ENCODE measurements at regions not wholly inside any gene's neighbourhood (a gene's known extent, or its start where the extent isn't known, plus 50 kb on each side); places are given as distances from the start of the nearest gene placed in this dataset.

GRCh38 chr13:110991991-110992508, 77.2 kb upstream of the ANKRD10 start:
- TF ChIP-seq GATA2 (IDR thresholded peaks at IDR 0.05; ENCODE audit: insufficient read depth, insufficient read length, low read depth, low read length), result no peak
- ChIA-PET POLR2A (no interaction called here), CTCF (no interaction called here)
- Histone ChIP-seq H2AFZ (ENCODE audit: low read depth, low read length) (no peak overlapping the region), H3K4me2 (ENCODE audit: insufficient read depth, low read length) (no peak overlapping the region), H3K27me3 (ENCODE audit: control insufficient read depth in 2 of 2, insufficient read depth in 2 of 2, low read length in 2 of 2) (peaks cover 2 to 9% of the 10 kb centered on the region in 2 experiments), H3K79me2 (ENCODE audit: control insufficient read depth, insufficient read depth, low read length) (no peaks in the 10 kb centered on the region), H3K9ac (replicated peaks; ENCODE audit: extremely low read depth, insufficient read depth, low read length) (no peak overlapping the region), H3K36me3 (ENCODE audit: control insufficient read depth in 2 of 2, extremely low read depth in 1 of 2, insufficient read depth in 2 of 2, low read length in 2 of 2) (no peaks in the 10 kb centered on the region), H3K27ac (ENCODE audit: insufficient read depth, low read depth, low read length) (no peak overlapping the region), H4K20me1 (replicated peaks; ENCODE audit: control insufficient read depth, extremely low read depth, insufficient read depth, low read length) (no peaks in the 10 kb centered on the region), H3K9me1 (replicated peaks; ENCODE audit: control insufficient read depth, extremely low read depth, insufficient read depth, low read length) (no peaks in the 10 kb centered on the region), H3K4me1 (ENCODE audit: control insufficient read depth, extremely low read depth, insufficient read depth, low read length) (no peaks in the 10 kb centered on the region), H3K9me3 (replicated peaks; ENCODE audit: control insufficient read depth, insufficient read depth, low read length) (no peaks in the 10 kb centered on the region), H3K4me3 (replicated peaks in 1 of 3; ENCODE audit: insufficient read depth in 1 of 3, low read depth in 1 of 3, low read length in 3 of 3) (no peak overlapping the region)
- BruUV-seq (replicated peaks), result no TSS peak
- dilution Hi-C loops (cut with MboI; ENCODE audit: extremely low pct_ligation_motif_present, low sequenced_read_pairs), result no loop called here
- DNase-seq (ENCODE audit: low read depth, low spot score) (no peak), FAIRE-seq (no peak)
- intact Hi-C loops (cut with micrococcal nuclease), result no loop called here

DNA sequence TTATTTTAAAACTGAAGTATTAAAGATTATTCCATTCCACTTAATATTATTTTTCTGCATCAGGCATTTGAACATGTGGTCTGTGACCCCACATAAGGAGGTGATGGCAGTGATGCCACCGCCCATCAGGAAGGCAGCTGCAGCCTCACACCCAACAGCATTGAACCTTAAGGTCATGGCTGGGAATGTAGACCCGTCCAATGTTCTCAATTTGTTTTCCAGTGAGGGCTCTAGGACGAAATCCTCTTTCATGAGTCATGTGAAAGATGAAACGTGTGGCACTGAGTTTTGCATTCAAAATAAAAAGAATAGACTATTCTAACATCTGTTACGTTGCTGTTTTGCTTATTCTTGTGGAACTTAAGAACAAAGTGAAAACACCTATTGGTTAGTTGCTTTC, 74.5 kb upstream of the ANKRD10 start:
- H3K36me3 ChIP-seq (ENCODE audit: control insufficient read depth in 2 of 2, extremely low read depth in 1 of 2, insufficient read depth in 2 of 2, low read length in 2 of 2), result no peaks in the 10 kb centered on the region
- no peaks in the 10 kb centered on the region for H3K9me1 ChIP-seq (replicated peaks; ENCODE audit: control insufficient read depth, extremely low read depth, insufficient read depth, low read length)
- DNase-seq (ENCODE audit: low read depth, low spot score) (no peak), FAIRE-seq (no peak)
- no peak overlapping the region for H3K4me2 ChIP-seq (ENCODE audit: insufficient read depth, low read length)
- peaks cover 2 to 10% of the 10 kb centered on the region in 2 experiments for H3K27me3 ChIP-seq (ENCODE audit: control insufficient read depth in 2 of 2, insufficient read depth in 2 of 2, low read length in 2 of 2)
- dilution Hi-C loops (cut with MboI; ENCODE audit: extremely low pct_ligation_motif_present, low sequenced_read_pairs) (no loop called here), intact Hi-C loops (cut with micrococcal nuclease) (no loop called here)
- H3K4me3 ChIP-seq (replicated peaks in 1 of 3; ENCODE audit: insufficient read depth in 1 of 3, low read depth in 1 of 3, low read length in 3 of 3), result no peak overlapping the region
- no peak for TF ChIP-seq CTCF (IDR thresholded peaks at IDR 0.05; ENCODE audit: extremely low read depth in 1 of 2, insufficient read depth in 1 of 2, low read depth in 1 of 2, low read length in 2 of 2)
- no peak for TF ChIP-seq GATA2 (IDR thresholded peaks at IDR 0.05; ENCODE audit: insufficient read depth, insufficient read length, low read depth, low read length)
- TF ChIP-seq MYC (IDR thresholded peaks at IDR 0.05; ENCODE audit: low read depth, low read length), result no peak
- no peak for TF ChIP-seq EZH2 (IDR thresholded peaks at IDR 0.05; ENCODE audit: borderline replicate concordance, low read depth, low read length, severe bottlenecking)
- no peak for TF ChIP-seq JUN (IDR thresholded peaks at IDR 0.05; ENCODE audit: borderline replicate concordance, insufficient read depth, insufficient read length, low read depth)
- TF ChIP-seq FOS (IDR thresholded peaks at IDR 0.05; ENCODE audit: borderline replicate concordance, insufficient read depth, low read length), result no peak
- no peak for TF ChIP-seq POLR2A (IDR thresholded peaks at IDR 0.05; ENCODE audit: low read depth, low read length)
- TF ChIP-seq, protein P1, sequence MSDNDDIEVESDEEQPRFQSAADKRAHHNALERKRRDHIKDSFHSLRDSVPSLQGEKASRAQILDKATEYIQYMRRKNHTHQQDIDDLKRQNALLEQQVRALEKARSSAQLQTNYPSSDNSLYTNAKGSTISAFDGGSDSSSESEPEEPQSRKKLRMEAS (IDR thresholded peaks at IDR 0.05; ENCODE audit: insufficient read depth, insufficient read length), result no peak
- no peak for TF ChIP-seq POLR2AphosphoS5 (IDR thresholded peaks at IDR 0.05; ENCODE audit: insufficient read depth, low read depth, low read length)
- H4K20me1 ChIP-seq (replicated peaks; ENCODE audit: control insufficient read depth, extremely low read depth, insufficient read depth, low read length), result no peaks in the 10 kb centered on the region
- ChIA-PET POLR2A (no interaction called here), CTCF (no interaction called here)
- H2AFZ ChIP-seq (ENCODE audit: low read depth, low read length), result no peak overlapping the region
- BruUV-seq (replicated peaks), result no TSS peak
- no peak overlapping the region for H3K27ac ChIP-seq (ENCODE audit: insufficient read depth, low read depth, low read length)
- H3K79me2 ChIP-seq (ENCODE audit: control insufficient read depth, insufficient read depth, low read length), result no peaks in the 10 kb centered on the region
- no peak overlapping the region for H3K9ac ChIP-seq (replicated peaks; ENCODE audit: extremely low read depth, insufficient read depth, low read length)
- no peaks in the 10 kb centered on the region for H3K9me3 ChIP-seq (replicated peaks; ENCODE audit: control insufficient read depth, insufficient read depth, low read length)
- H3K4me1 ChIP-seq (ENCODE audit: control insufficient read depth, extremely low read depth, insufficient read depth, low read length), result no peaks in the 10 kb centered on the region

All from endothelial cell of umbilical vein (primary cell).